ENCODE measurements at regions not wholly inside any gene's neighbourhood (a gene's known extent, or its start where the extent isn't known, plus 50 kb on each side); places are given as distances from the start of the nearest gene placed in this dataset.

- no peaks in the 10 kb centered on the region for H3K4me1 Mint-ChIP-seq (ENCODE audit: low read depth)
- H3K4me3 Mint-ChIP-seq (ENCODE audit: low read depth), result no peak overlapping the region
- no peaks in the 10 kb centered on the region for H3K27me3 Mint-ChIP-seq (ENCODE audit: low read depth)
- H3K9me3 Mint-ChIP-seq, result no peaks in the 10 kb centered on the region
- H3K36me3 Mint-ChIP-seq (ENCODE audit: low read depth), result no peaks in the 10 kb centered on the region
- no peak for DNase-seq (ENCODE audit: low spot score)
- intact Hi-C loops (cut with micrococcal nuclease), result no loop called here
- no peak overlapping the region for H3K27ac Mint-ChIP-seq
Measured at GRCh38 chr9:84466580-84467285, 126.2 kb upstream of the SLC28A3 start.

GRCh38 chr9:84471816-84472215 is 131.3 kb upstream of the SLC28A3 start:
- intact Hi-C loops (cut with micrococcal nuclease), result no loop called here
- Mint-ChIP-seq H3K36me3 (ENCODE audit: low read depth) (no peaks in the 10 kb centered on the region), H3K27ac (no peak overlapping the region), H3K9me3 (no peaks in the 10 kb centered on the region), H3K4me1 (ENCODE audit: low read depth) (no peaks in the 10 kb centered on the region), H3K27me3 (ENCODE audit: low read depth) (no peaks in the 10 kb centered on the region), H3K4me3 (ENCODE audit: low read depth) (no peak overlapping the region)
- no peak for DNase-seq (ENCODE audit: low spot score)

- no peaks in the 10 kb centered on the region for H3K27me3 Mint-ChIP-seq (ENCODE audit: low read depth)
- no peak overlapping the region for H3K4me3 Mint-ChIP-seq (ENCODE audit: low read depth)
- H3K27ac Mint-ChIP-seq, result no peak overlapping the region
- intact Hi-C loops (cut with micrococcal nuclease), result no loop called here
- DNase-seq (ENCODE audit: low spot score), result no peak
- H3K4me1 Mint-ChIP-seq (ENCODE audit: low read depth), result no peaks in the 10 kb centered on the region
- H3K9me3 Mint-ChIP-seq, result no peaks in the 10 kb centered on the region
- H3K36me3 Mint-ChIP-seq (ENCODE audit: low read depth), result no peaks in the 10 kb centered on the region
Measured at GRCh38 chr9:84478996-84479395, 138.4 kb upstream of the SLC28A3 start.

GRCh38 chr9:84480071-84480470 is 139.5 kb upstream of the SLC28A3 start:
- H3K36me3 Mint-ChIP-seq (ENCODE audit: low read depth), result no peaks in the 10 kb centered on the region

GRCh38 chr9:84481231-84481630 is 140.7 kb upstream of the SLC28A3 start:
- no peaks in the 10 kb centered on the region for H3K4me1 Mint-ChIP-seq (ENCODE audit: low read depth)
- no peaks in the 10 kb centered on the region for H3K36me3 Mint-ChIP-seq (ENCODE audit: low read depth)
- intact Hi-C loops (cut with micrococcal nuclease), result no loop called here

More at GRCh38 chr9:84480071-84480470, 139.5 kb upstream of the SLC28A3 start:
- Mint-ChIP-seq H3K27me3 (ENCODE audit: low read depth) (no peaks in the 10 kb centered on the region), H3K9me3 (no peaks in the 10 kb centered on the region), H3K27ac (no peak overlapping the region), H3K4me1 (ENCODE audit: low read depth) (no peaks in the 10 kb centered on the region), H3K4me3 (ENCODE audit: low read depth) (no peak overlapping the region)
- intact Hi-C loops (cut with micrococcal nuclease), result no loop called here
- no peak for DNase-seq (ENCODE audit: low spot score)

GRCh38 chr9:84481636-84482218 is 141.2 kb upstream of the SLC28A3 start:
- Mint-ChIP-seq H3K9me3 (no peaks in the 10 kb centered on the region), H3K4me1 (ENCODE audit: low read depth) (no peaks in the 10 kb centered on the region), H3K27me3 (ENCODE audit: low read depth) (no peaks in the 10 kb centered on the region), H3K4me3 (ENCODE audit: low read depth) (no peak overlapping the region), H3K36me3 (ENCODE audit: low read depth) (no peaks in the 10 kb centered on the region), H3K27ac (no peak overlapping the region)
- intact Hi-C loops (cut with micrococcal nuclease), result no loop called here
- no peak for DNase-seq (ENCODE audit: low spot score)

More at GRCh38 chr9:84481231-84481630, 140.7 kb upstream of the SLC28A3 start:
- no peak for DNase-seq (ENCODE audit: low spot score)
- no peak overlapping the region for H3K4me3 Mint-ChIP-seq (ENCODE audit: low read depth)
- H3K27ac Mint-ChIP-seq, result no peak overlapping the region
- no peaks in the 10 kb centered on the region for H3K9me3 Mint-ChIP-seq
- H3K27me3 Mint-ChIP-seq (ENCODE audit: low read depth), result no peaks in the 10 kb centered on the region

- Mint-ChIP-seq H3K27me3 (ENCODE audit: low read depth) (no peaks in the 10 kb centered on the region), H3K4me1 (ENCODE audit: low read depth) (no peaks in the 10 kb centered on the region), H3K27ac (no peak overlapping the region), H3K9me3 (no peaks in the 10 kb centered on the region), H3K4me3 (ENCODE audit: low read depth) (no peak overlapping the region), H3K36me3 (ENCODE audit: low read depth) (no peaks in the 10 kb centered on the region)
- intact Hi-C loops (cut with micrococcal nuclease), result no loop called here
- DNase-seq (ENCODE audit: low spot score), result no peak
Measured at GRCh38 chr9:84482607-84483006, 142.0 kb upstream of the SLC28A3 start.

GRCh38 chr9:84484172-84484571 is 143.6 kb upstream of the SLC28A3 start:
- no peak overlapping the region for H3K27ac Mint-ChIP-seq
- H3K9me3 Mint-ChIP-seq, result no peaks in the 10 kb centered on the region
- H3K4me1 Mint-ChIP-seq (ENCODE audit: low read depth), result no peaks in the 10 kb centered on the region
- H3K4me3 Mint-ChIP-seq (ENCODE audit: low read depth), result no peak overlapping the region
- no peaks in the 10 kb centered on the region for H3K36me3 Mint-ChIP-seq (ENCODE audit: low read depth)
- intact Hi-C loops (cut with micrococcal nuclease), result no loop called here
- no peak for DNase-seq (ENCODE audit: low spot score)
- no peaks in the 10 kb centered on the region for H3K27me3 Mint-ChIP-seq (ENCODE audit: low read depth)

- H3K36me3 Mint-ChIP-seq (ENCODE audit: low read depth), result no peaks in the 10 kb centered on the region
- H3K4me3 Mint-ChIP-seq (ENCODE audit: low read depth), result no peak overlapping the region
- H3K9me3 Mint-ChIP-seq, result no peaks in the 10 kb centered on the region
Measured at GRCh38 chr9:84485539-84485938, 145.0 kb upstream of the SLC28A3 start.

GRCh38 chr9:84486663-84487062 is 146.1 kb upstream of the SLC28A3 start:
- Mint-ChIP-seq H3K27ac (no peak overlapping the region), H3K27me3 (ENCODE audit: low read depth) (no peaks in the 10 kb centered on the region)
- intact Hi-C loops (cut with micrococcal nuclease), result no loop called here

More at GRCh38 chr9:84485539-84485938, 145.0 kb upstream of the SLC28A3 start:
- no peak for DNase-seq (ENCODE audit: low spot score)
- Mint-ChIP-seq H3K27ac (no peak overlapping the region), H3K4me1 (ENCODE audit: low read depth) (no peaks in the 10 kb centered on the region), H3K27me3 (ENCODE audit: low read depth) (no peaks in the 10 kb centered on the region)
- intact Hi-C loops (cut with micrococcal nuclease), result no loop called here

GRCh38 chr9:84490206-84490841 is 149.8 kb upstream of the SLC28A3 start:
- no peak overlapping the region for H3K4me3 Mint-ChIP-seq (ENCODE audit: low read depth)
- no peak overlapping the region for H3K27ac Mint-ChIP-seq
- no peaks in the 10 kb centered on the region for H3K9me3 Mint-ChIP-seq
- no peaks in the 10 kb centered on the region for H3K36me3 Mint-ChIP-seq (ENCODE audit: low read depth)
- DNase-seq (ENCODE audit: low spot score), result no peak
- intact Hi-C loops (cut with micrococcal nuclease), result no loop called here
- H3K27me3 Mint-ChIP-seq (ENCODE audit: low read depth), result no peaks in the 10 kb centered on the region
- no peaks in the 10 kb centered on the region for H3K4me1 Mint-ChIP-seq (ENCODE audit: low read depth)

More at GRCh38 chr9:84486663-84487062, 146.1 kb upstream of the SLC28A3 start:
- Mint-ChIP-seq H3K4me3 (ENCODE audit: low read depth) (no peak overlapping the region), H3K36me3 (ENCODE audit: low read depth) (no peaks in the 10 kb centered on the region), H3K9me3 (no peaks in the 10 kb centered on the region), H3K4me1 (ENCODE audit: low read depth) (no peaks in the 10 kb centered on the region)
- no peak for DNase-seq (ENCODE audit: low spot score)

GRCh38 chr9:84490842-84491325 is 150.3 kb upstream of the SLC28A3 start:
- Mint-ChIP-seq H3K9me3 (no peaks in the 10 kb centered on the region), H3K27me3 (ENCODE audit: low read depth) (no peaks in the 10 kb centered on the region), H3K27ac (no peak overlapping the region), H3K36me3 (ENCODE audit: low read depth) (no peaks in the 10 kb centered on the region), H3K4me1 (ENCODE audit: low read depth) (no peaks in the 10 kb centered on the region), H3K4me3 (ENCODE audit: low read depth) (no peak overlapping the region)
- intact Hi-C loops (cut with micrococcal nuclease), result no loop called here
- DNase-seq (ENCODE audit: low spot score), result no peak
